Activated CD8-positive, alpha-beta memory T cell treated with anti-CD3 and anti-CD28 coated beads, Interleukin-2, amount 10 ng/mL, durations not matched to agents 7 days and 5 days (primary cell): ENCODE measurements at regions not wholly inside any gene's neighbourhood (a gene's known extent, or its start where the extent isn't known, plus 50 kb on each side); places are given as distances from the start of the nearest gene placed in this dataset.
"Not testable (repeated sequence)": the region's sequence is repeated elsewhere in the genome, so short reads cannot be mapped to it uniquely, and the experiment has no call there.

Source experiments
- ATAC-seq: fragments of 150-1000 bp; cut with Tn5 transposase; one replicate; pipeline ENCODE4 v1.10.0; 2021; ENCODE audit warnings: moderate library complexity
- CTCF ChIA-PET: fragments of 350-600 bp; sonication (Branson Sonifier 250); formaldehyde crosslinking; loops from one replicate; lab custom pipeline; 2021; ENCODE audit warnings: antibody characterized with exemption; lab: Charles Lee
- DNase-seq: peaks from one replicate; pipeline ENCODE4 v3.0.0-alpha.2; 2020
- H3K27ac Mint-ChIP-seq: one replicate; pipeline ENCODE4 v1.8.0; 2021; ENCODE audit warnings: mild to moderate bottlenecking, mixed read lengths
- H3K27me3 Mint-ChIP-seq: one replicate; pipeline ENCODE4 v1.8.0; 2021; ENCODE audit warnings: mixed read lengths
- H3K36me3 Mint-ChIP-seq: one replicate; pipeline ENCODE4 v1.8.0; 2021; ENCODE audit warnings: mild to moderate bottlenecking, mixed read lengths
- H3K4me1 Mint-ChIP-seq: one replicate; pipeline ENCODE4 v1.8.0; 2021; ENCODE audit warnings: mixed read lengths
- H3K4me3 Mint-ChIP-seq: one replicate; pipeline ENCODE4 v1.8.0; 2021; ENCODE audit warnings: mild to moderate bottlenecking, moderate library complexity, mixed read lengths
- H3K9me3 Mint-ChIP-seq: one replicate; pipeline ENCODE4 v1.8.0; 2022; ENCODE audit warnings: low read depth, mixed read lengths

- no peaks in the 10 kb centered on the region for H3K27me3 Mint-ChIP-seq
- H3K27ac Mint-ChIP-seq = no peak overlapping the region
- H3K36me3 Mint-ChIP-seq = no peaks in the 10 kb centered on the region
- DNase-seq (no peak), ATAC-seq (no peak)
- CTCF ChIA-PET = no interaction called here
- no peak overlapping the region for H3K4me3 Mint-ChIP-seq
- H3K9me3 Mint-ChIP-seq = peaks cover 8% of the 10 kb centered on the region
- no peaks in the 10 kb centered on the region for H3K4me1 Mint-ChIP-seq
These were observed 1609.6 kb downstream of the SI start for GRCh38 chr3:163468531-163469335.

GRCh38 chr3:163462446-163462845, 1615.8 kb downstream of the SI start:
- Mint-ChIP-seq H3K27ac (no peak overlapping the region), H3K9me3 (peaks cover 6% of the 10 kb centered on the region)
- ATAC-seq = no peak

GRCh38 chr3:163450698-163451097, 1627.6 kb downstream of the SI start:
- Mint-ChIP-seq H3K4me1 (no peaks in the 10 kb centered on the region), H3K27ac (no peak overlapping the region), H3K9me3 (peaks cover 5% of the 10 kb centered on the region), H3K36me3 (no peaks in the 10 kb centered on the region), H3K4me3 (no peak overlapping the region), H3K27me3 (no peaks in the 10 kb centered on the region)
- DNase-seq (no peak), ATAC-seq (no peak)
- CTCF ChIA-PET = no interaction called here

More at GRCh38 chr3:163462446-163462845, 1615.8 kb downstream of the SI start:
- CTCF ChIA-PET = no interaction called here
- Mint-ChIP-seq H3K27me3 (no peaks in the 10 kb centered on the region), H3K4me1 (no peaks in the 10 kb centered on the region), H3K4me3 (no peak overlapping the region), H3K36me3 (no peaks in the 10 kb centered on the region)
- DNase-seq = no peak

GRCh38 chr3:163438760-163439159, 1639.5 kb downstream of the SI start:
- CTCF ChIA-PET = no interaction called here
- DNase-seq (no peak), ATAC-seq (no peak)
- H3K4me3 Mint-ChIP-seq = no peak overlapping the region
- no peaks in the 10 kb centered on the region for H3K4me1 Mint-ChIP-seq
- H3K9me3 Mint-ChIP-seq = peaks cover 2% of the 10 kb centered on the region
- H3K36me3 Mint-ChIP-seq = no peaks in the 10 kb centered on the region
- H3K27ac Mint-ChIP-seq = no peak overlapping the region
- H3K27me3 Mint-ChIP-seq = no peaks in the 10 kb centered on the region

- no peak for ATAC-seq
These were observed 1655.6 kb downstream of the SI start for GRCh38 chr3:163422671-163423070.

GRCh38 chr3:163391407-163392181, 1686.7 kb downstream of the SI start:
- no peak for ATAC-seq
- Mint-ChIP-seq H3K36me3 (no peaks in the 10 kb centered on the region), H3K4me3 (no peak overlapping the region), H3K9me3 (peaks cover 2% of the 10 kb centered on the region), H3K27me3 (no peaks in the 10 kb centered on the region), H3K4me1 (peaks cover 3% of the 10 kb centered on the region), H3K27ac (no peak overlapping the region)
- CTCF ChIA-PET = no interaction called here
- no peak for DNase-seq

More at GRCh38 chr3:163422671-163423070, 1655.6 kb downstream of the SI start:
- DNase-seq = no peak
- Mint-ChIP-seq H3K9me3 (peaks cover 8% of the 10 kb centered on the region), H3K4me1 (no peaks in the 10 kb centered on the region), H3K27me3 (no peaks in the 10 kb centered on the region), H3K36me3 (no peaks in the 10 kb centered on the region), H3K27ac (no peak overlapping the region), H3K4me3 (no peak overlapping the region)
- CTCF ChIA-PET = no interaction called here

GRCh38 chr3:163384383-163384782, 1693.9 kb downstream of the SI start:
- Mint-ChIP-seq H3K27me3 (no peaks in the 10 kb centered on the region), H3K4me1 (no peaks in the 10 kb centered on the region), H3K9me3 (peaks cover 2% of the 10 kb centered on the region), H3K36me3 (no peaks in the 10 kb centered on the region), H3K4me3 (no peak overlapping the region), H3K27ac (no peak overlapping the region)
- DNase-seq (no peak), ATAC-seq (no peak)
- CTCF ChIA-PET = no interaction called here

- Mint-ChIP-seq H3K4me1 (no peaks in the 10 kb centered on the region), H3K27ac (no peak overlapping the region), H3K9me3 (peaks cover 2% of the 10 kb centered on the region), H3K36me3 (no peaks in the 10 kb centered on the region), H3K27me3 (no peaks in the 10 kb centered on the region), H3K4me3 (no peak overlapping the region)
- no peak for DNase-seq
- ATAC-seq = no peak
- CTCF ChIA-PET = no interaction called here
These were observed 1696.1 kb downstream of the SI start for GRCh38 chr3:163382183-163382582.

- Mint-ChIP-seq H3K4me3 (no peak overlapping the region), H3K27me3 (no peaks in the 10 kb centered on the region), H3K36me3 (no peaks in the 10 kb centered on the region), H3K9me3 (peaks cover 2% of the 10 kb centered on the region), H3K4me1 (no peaks in the 10 kb centered on the region), H3K27ac (no peak overlapping the region)
- CTCF ChIA-PET = no interaction called here
- ATAC-seq = no peak
- no peak for DNase-seq
These were observed 1710.1 kb downstream of the SI start for GRCh38 chr3:163368168-163368567.

GRCh38 chr3:163364717-163365116, 1713.6 kb downstream of the SI start:
- H3K4me3 Mint-ChIP-seq = no peak overlapping the region
- no peaks in the 10 kb centered on the region for H3K27me3 Mint-ChIP-seq
- no peak for ATAC-seq
- H3K36me3 Mint-ChIP-seq = no peaks in the 10 kb centered on the region
- H3K9me3 Mint-ChIP-seq = peaks cover 2% of the 10 kb centered on the region
- no peak overlapping the region for H3K27ac Mint-ChIP-seq
- no peak for DNase-seq
- CTCF ChIA-PET = no interaction called here
- no peaks in the 10 kb centered on the region for H3K4me1 Mint-ChIP-seq

- CTCF ChIA-PET = no interaction called here
These were observed 1716.1 kb downstream of the SI start for GRCh38 chr3:163362151-163362550.

GRCh38 chr3:163361357-163361878, 1716.9 kb downstream of the SI start:
- H3K27me3 Mint-ChIP-seq, H3K4me3 Mint-ChIP-seq, DNase-seq, H3K36me3 Mint-ChIP-seq, H3K9me3 Mint-ChIP-seq, H3K27ac Mint-ChIP-seq, H3K4me1 Mint-ChIP-seq, ATAC-seq, CTCF ChIA-PET: not testable (repeated sequence)

More at GRCh38 chr3:163362151-163362550, 1716.1 kb downstream of the SI start:
- no peaks in the 10 kb centered on the region for H3K27me3 Mint-ChIP-seq
- no peaks in the 10 kb centered on the region for H3K36me3 Mint-ChIP-seq
- H3K4me1 Mint-ChIP-seq = no peaks in the 10 kb centered on the region
- H3K27ac Mint-ChIP-seq = no peak overlapping the region
- H3K9me3 Mint-ChIP-seq = peaks cover 4% of the 10 kb centered on the region
- ATAC-seq (no peak), DNase-seq (no peak)
- no peak overlapping the region for H3K4me3 Mint-ChIP-seq

- no peak overlapping the region for H3K27ac Mint-ChIP-seq
- no peaks in the 10 kb centered on the region for H3K27me3 Mint-ChIP-seq
- H3K9me3 Mint-ChIP-seq = peaks cover 7% of the 10 kb centered on the region
- H3K4me3 Mint-ChIP-seq = no peak overlapping the region
- H3K36me3 Mint-ChIP-seq = no peaks in the 10 kb centered on the region
- ATAC-seq (no peak), DNase-seq (no peak)
- CTCF ChIA-PET = no interaction called here
- H3K4me1 Mint-ChIP-seq = no peaks in the 10 kb centered on the region
These were observed 1730.4 kb downstream of the SI start for GRCh38 chr3:163347944-163348343.

GRCh38 chr3:163335429-163335828, 1742.9 kb downstream of the SI start:
- no peak overlapping the region for H3K27ac Mint-ChIP-seq
- CTCF ChIA-PET = no interaction called here
- no peaks in the 10 kb centered on the region for H3K27me3 Mint-ChIP-seq
- H3K9me3 Mint-ChIP-seq = peaks cover 15% of the 10 kb centered on the region
- DNase-seq (no peak), ATAC-seq (no peak)
- H3K4me3 Mint-ChIP-seq = no peak overlapping the region
- H3K36me3 Mint-ChIP-seq = no peaks in the 10 kb centered on the region
- H3K4me1 Mint-ChIP-seq = no peaks in the 10 kb centered on the region
